Brain microvascular endothelial cell (primary cell): ENCODE measurements at regions not wholly inside any gene's neighbourhood (a gene's known extent, or its start where the extent isn't known, plus 50 kb on each side); places are given as distances from the start of the nearest gene placed in this dataset.

Source experiments
- DNase-seq: peaks from one replicate; pipeline ENCODE4 v3.0.0-alpha.2; 2020
- H3K27ac ChIP-seq: fragments of 250-450 bp; sonication (Bioruptor Pico); 2 replicates; pipeline ENCODE4 v1.5.1; 2020; ENCODE audit warnings: mild to moderate bottlenecking, moderate library complexity
- H3K27me3 ChIP-seq: fragments of 250-450 bp; sonication (Bioruptor Pico); replicated peaks from 2 replicates; pipeline ENCODE4 v1.5.1; 2020; ENCODE audit warnings: mild to moderate bottlenecking
- H3K36me3 ChIP-seq: fragments of 250-450 bp; sonication (Bioruptor Pico); replicated peaks from 2 replicates; pipeline ENCODE4 v1.5.1; 2020; ENCODE audit warnings: mild to moderate bottlenecking
- H3K4me3 ChIP-seq: 2 replicates; pipeline ENCODE4 v1.5.1; 2011; ENCODE audit warnings: low read depth, mild to moderate bottlenecking, control low read depth, low read length, moderate library complexity
- CTCF ChIP-seq: IDR thresholded peaks from 2 replicates; pipeline ENCODE4 v1.5.1; 2011; ENCODE audit warnings: low read depth, mild to moderate bottlenecking, moderate library complexity, low read length, control low read depth, inconsistent platforms; ENCODE audit errors: missing control alignments
- in situ Hi-C: cut with HindIII; loops from 2 replicates; pipeline ENCODE4 v1.10.0; 2017; ENCODE audit warnings: low sequenced_read_pairs, low pct_ligation_motif_present

GRCh38 chr2:2834105-2834504, 503.0 kb upstream of the MYT1L start:
- TF ChIP-seq CTCF = no peak
- H3K27me3 ChIP-seq = no peaks in the 10 kb centered on the region
- no peaks in the 10 kb centered on the region for H3K36me3 ChIP-seq
- no peak overlapping the region for H3K4me3 ChIP-seq
- no peak overlapping the region for H3K27ac ChIP-seq
- in situ Hi-C loops = no loop called here
- no peak for DNase-seq

GRCh38 chr2:2832657-2833056, 501.6 kb upstream of the MYT1L start:
- Histone ChIP-seq H3K4me3 (no peak overlapping the region), H3K36me3 (no peaks in the 10 kb centered on the region), H3K27me3 (no peaks in the 10 kb centered on the region), H3K27ac (no peak overlapping the region)
- DNase-seq = no peak
- in situ Hi-C loops = no loop called here
- TF ChIP-seq CTCF = no peak

- Histone ChIP-seq H3K27ac (no peak overlapping the region), H3K27me3 (no peaks in the 10 kb centered on the region), H3K4me3 (no peak overlapping the region), H3K36me3 (no peaks in the 10 kb centered on the region)
- DNase-seq = no peak
- in situ Hi-C loops = no loop called here
- no peak for TF ChIP-seq CTCF
These were observed 500.6 kb upstream of the MYT1L start for GRCh38 chr2:2831633-2832032.

GRCh38 chr2:2830576-2830975, 499.5 kb upstream of the MYT1L start:
- DNase-seq = no peak
- Histone ChIP-seq H3K27me3 (no peaks in the 10 kb centered on the region), H3K27ac (no peak overlapping the region), H3K36me3 (no peaks in the 10 kb centered on the region), H3K4me3 (no peak overlapping the region)
- in situ Hi-C loops = no loop called here
- TF ChIP-seq CTCF = no peak

- DNase-seq = no peak
- H3K27me3 ChIP-seq = no peaks in the 10 kb centered on the region
- H3K27ac ChIP-seq = no peak overlapping the region
- H3K4me3 ChIP-seq = no peak overlapping the region
- no peaks in the 10 kb centered on the region for H3K36me3 ChIP-seq
- TF ChIP-seq CTCF = no peak
- in situ Hi-C loops = no loop called here
These were observed 497.8 kb upstream of the MYT1L start for GRCh38 chr2:2828774-2829368.

- H3K27ac ChIP-seq = no peak overlapping the region
- no peak overlapping the region for H3K4me3 ChIP-seq
- in situ Hi-C loops = no loop called here
- DNase-seq = no peak
- no peaks in the 10 kb centered on the region for H3K36me3 ChIP-seq
- no peak for TF ChIP-seq CTCF
- no peaks in the 10 kb centered on the region for H3K27me3 ChIP-seq
These were observed 496.7 kb upstream of the MYT1L start for GRCh38 chr2:2827761-2828221.
